A673 (cell line): ENCODE measurements at regions not wholly inside any gene's neighbourhood (a gene's known extent, or its start where the extent isn't known, plus 50 kb on each side); places are given as distances from the start of the nearest gene placed in this dataset.

ENCODE experiments used
- BruUV-seq: library from RNA; stranded (reverse); fragments of 400-500 nt; replicated peaks from 2 replicates; lab custom pipeline; 2021; lab: Mats Ljungman, UMichigan
- CTCF ChIA-PET: fragments of 300-600 bp; sonication (Branson Sonifier 250); formaldehyde crosslinking; loops from one replicate; lab custom pipeline; 2022; ENCODE audit warnings: antibody characterized with exemption; lab: Charles Lee
- POLR2A ChIA-PET: fragments of 300-600 bp; sonication (Branson Sonifier 250); formaldehyde crosslinking; loops from one replicate; lab custom pipeline; 2022; ENCODE audit warnings: antibody characterized with exemption; ENCODE audit not compliant: low non-redundant PET; lab: Charles Lee
- DNase-seq: peaks from one replicate; pipeline ENCODE4 v3.0.0-alpha.2; 2015; ENCODE audit warnings: low spot score
- H3K27ac ChIP-seq: fragments of 200-600 bp; sonication (generic); 2 replicates; pipeline ENCODE4 v1.5.1; 2016; ENCODE audit warnings: mixed run types, low read depth, mild to moderate bottlenecking, mixed read lengths, antibody characterized with exemption, low read length; ENCODE audit not compliant: poor library complexity, severe bottlenecking
- H3K27me3 ChIP-seq: fragments of 200-600 bp; sonication (generic); replicated peaks from 2 replicates; pipeline ENCODE4 v1.6.1; 2017; ENCODE audit warnings: mixed run types, low read depth, mild to moderate bottlenecking, mixed read lengths, antibody characterized with exemption, low read length; ENCODE audit not compliant: insufficient read depth, poor library complexity
- H3K36me3 ChIP-seq: fragments of 200-600 bp; sonication (generic); 2 replicates; pipeline ENCODE4 v1.6.1; 2016; ENCODE audit warnings: mixed run types, mild to moderate bottlenecking, mixed read lengths, antibody characterized with exemption, low read length; ENCODE audit not compliant: insufficient read depth, poor library complexity, severe bottlenecking
- H3K4me1 ChIP-seq: fragments of 200-600 bp; sonication (generic); 2 replicates; pipeline ENCODE4 v1.6.1; 2017; ENCODE audit warnings: mixed run types, mild to moderate bottlenecking, mixed read lengths, antibody characterized with exemption, low read length; ENCODE audit not compliant: insufficient read depth, poor library complexity, severe bottlenecking
- H3K4me3 ChIP-seq: fragments of 200-600 bp; sonication (generic); 2 replicates; pipeline ENCODE4 v1.5.1; 2016; ENCODE audit warnings: low read depth, mixed run types, mild to moderate bottlenecking, mixed read lengths, low read length; ENCODE audit not compliant: poor library complexity, severe bottlenecking
- H3K9me3 ChIP-seq: fragments of 200-600 bp; sonication (generic); 2 replicates; pipeline ENCODE4 v1.6.1; 2016; ENCODE audit warnings: mixed run types, low read depth, mild to moderate bottlenecking, mixed read lengths, antibody characterized with exemption, low read length; ENCODE audit not compliant: poor library complexity, severe bottlenecking
- CTCF ChIP-seq: fragments of 300-800, 200-600 bp; sonication (generic); conservative IDR thresholded peaks from 2 replicates; pipeline ENCODE4 v1.5.1; 2017; ENCODE audit warnings: low read depth, mild to moderate bottlenecking, antibody characterized with exemption, low read length, moderate library complexity, mixed read lengths
- EZH2 ChIP-seq: fragments of 200-600 bp; sonication (generic); IDR thresholded peaks from 2 replicates; pipeline ENCODE4 v1.6.1; 2017; ENCODE audit warnings: borderline replicate concordance, low read depth, mild to moderate bottlenecking, mixed read lengths, antibody characterized with exemption, low read length; ENCODE audit not compliant: poor library complexity, severe bottlenecking
- intact Hi-C: fragments of 100-400 bp; cut with micrococcal nuclease; formaldehyde crosslinking; loops from one replicate; pipeline ENCODE4 v1.10.0; 2022; ENCODE audit not compliant: unreplicated experiment

- H3K36me3 ChIP-seq, result no peaks in the 10 kb centered on the region
- peaks cover 7% of the 10 kb centered on the region for H3K9me3 ChIP-seq
- intact Hi-C loops, result no loop called here
- H3K27ac ChIP-seq, result no peak overlapping the region
- DNase-seq, result no peak
- BruUV-seq, result no TSS peak
- no peak for TF ChIP-seq CTCF
- TF ChIP-seq EZH2, result no peak
- H3K27me3 ChIP-seq, result no peaks in the 10 kb centered on the region
- no peak overlapping the region for H3K4me3 ChIP-seq
- CTCF ChIA-PET, result no interaction called here
- H3K4me1 ChIP-seq, result no peaks in the 10 kb centered on the region
- POLR2A ChIA-PET, result no interaction called here
Measured at GRCh38 chr12:115225845-115226244, 541.9 kb upstream of the TBX3 start.

GRCh38 chr12:115223991-115224390 lies 540.0 kb upstream of the TBX3 start:
- TF ChIP-seq CTCF, result no peak
- no peak for TF ChIP-seq EZH2
- peaks cover 7% of the 10 kb centered on the region for H3K9me3 ChIP-seq
- H3K27ac ChIP-seq, result no peak overlapping the region
- no peak for DNase-seq
- ChIA-PET CTCF (no interaction called here), POLR2A (no interaction called here)
- intact Hi-C loops, result no loop called here
- no peaks in the 10 kb centered on the region for H3K27me3 ChIP-seq
- no TSS peak for BruUV-seq
- no peaks in the 10 kb centered on the region for H3K4me1 ChIP-seq
- H3K4me3 ChIP-seq, result no peak overlapping the region
- no peaks in the 10 kb centered on the region for H3K36me3 ChIP-seq

- no peak for DNase-seq
- no peaks in the 10 kb centered on the region for H3K4me1 ChIP-seq
- no peak overlapping the region for H3K27ac ChIP-seq
- TF ChIP-seq EZH2 (no peak), CTCF (no peak)
- no TSS peak for BruUV-seq
- peaks cover 7% of the 10 kb centered on the region for H3K9me3 ChIP-seq
- H3K4me3 ChIP-seq, result no peak overlapping the region
- ChIA-PET CTCF (no interaction called here), POLR2A (no interaction called here)
- intact Hi-C loops, result no loop called here
- no peaks in the 10 kb centered on the region for H3K36me3 ChIP-seq
- H3K27me3 ChIP-seq, result no peaks in the 10 kb centered on the region
Measured at GRCh38 chr12:115223322-115223721, 539.3 kb upstream of the TBX3 start.
